ENCODE measurements at regions not wholly inside any gene's neighbourhood (a gene's known extent, or its start where the extent isn't known, plus 50 kb on each side); places are given as distances from the start of the nearest gene placed in this dataset.
"Not testable (repeated sequence)": the region's sequence is repeated elsewhere in the genome, so short reads cannot be mapped to it uniquely, and the experiment has no call there.

DNA sequence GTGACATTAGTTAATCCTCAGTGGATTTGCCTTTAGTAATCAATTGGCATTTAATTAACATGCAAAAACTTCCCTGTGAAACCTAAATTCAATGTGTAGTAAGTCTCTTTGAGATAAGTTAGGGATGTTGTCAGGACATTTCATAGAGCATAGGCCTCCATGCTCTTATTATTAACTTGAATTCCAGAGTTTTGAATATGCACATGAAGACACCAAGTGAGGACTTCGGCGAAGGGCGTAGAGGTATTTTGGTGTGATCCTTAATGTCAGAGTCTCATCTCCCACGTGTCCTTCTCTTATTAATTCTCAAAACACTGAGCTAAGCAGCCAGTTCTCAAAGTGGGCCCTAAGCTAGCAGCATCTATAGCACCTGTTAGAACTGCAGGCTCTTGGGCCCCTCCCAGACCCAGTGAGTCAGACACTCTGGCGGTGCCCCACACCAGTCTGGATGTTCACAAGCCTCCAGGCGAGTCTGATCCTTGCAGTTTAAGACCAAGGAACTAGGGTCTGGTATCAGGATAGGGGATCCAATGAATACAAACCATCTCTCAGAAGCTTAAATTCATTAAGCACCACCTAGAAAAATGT is 292.1 kb downstream of the QKI start:
- no peak for DNase-seq

DNA sequence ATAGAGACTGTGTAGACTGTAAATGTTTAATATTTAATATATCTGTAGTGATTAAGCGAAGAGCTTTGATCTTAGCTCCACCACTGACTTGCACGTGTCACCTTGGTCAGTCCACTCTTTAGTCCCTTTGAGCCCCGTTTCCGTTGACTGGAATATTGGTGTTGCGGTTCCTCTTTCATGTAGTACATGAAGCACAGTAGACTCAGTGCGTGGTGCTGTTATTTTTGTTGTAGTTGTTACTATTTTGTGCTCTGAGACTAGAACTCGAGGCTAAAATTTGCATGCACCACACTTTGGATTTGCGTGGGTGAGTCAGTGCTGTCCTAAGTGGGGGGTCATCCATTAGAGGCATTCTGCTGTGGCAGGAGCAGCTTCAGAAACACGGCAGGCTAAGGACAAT is 291.4 kb downstream of the QKI start:
- no peak for DNase-seq

DNA sequence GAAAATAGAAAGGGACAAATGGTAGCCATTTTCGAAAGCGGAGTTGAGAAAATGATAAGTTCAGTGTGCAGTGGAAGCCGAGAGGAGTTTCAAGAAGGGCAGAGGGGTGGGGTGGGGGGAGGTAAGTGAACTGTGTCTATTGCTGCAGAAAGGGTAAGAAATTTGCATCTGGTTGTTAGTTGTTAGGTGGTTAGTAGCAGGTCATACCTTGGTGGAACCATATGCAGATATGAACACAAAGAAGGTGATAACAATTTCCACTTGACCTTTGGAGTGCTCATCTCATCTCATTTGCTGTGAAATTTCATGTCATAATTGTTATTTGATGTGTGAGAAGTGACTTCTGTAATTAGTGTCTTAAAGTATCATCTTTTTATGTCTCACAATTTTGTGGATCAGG is 288.2 kb downstream of the QKI start:
- no peak for DNase-seq

DNA sequence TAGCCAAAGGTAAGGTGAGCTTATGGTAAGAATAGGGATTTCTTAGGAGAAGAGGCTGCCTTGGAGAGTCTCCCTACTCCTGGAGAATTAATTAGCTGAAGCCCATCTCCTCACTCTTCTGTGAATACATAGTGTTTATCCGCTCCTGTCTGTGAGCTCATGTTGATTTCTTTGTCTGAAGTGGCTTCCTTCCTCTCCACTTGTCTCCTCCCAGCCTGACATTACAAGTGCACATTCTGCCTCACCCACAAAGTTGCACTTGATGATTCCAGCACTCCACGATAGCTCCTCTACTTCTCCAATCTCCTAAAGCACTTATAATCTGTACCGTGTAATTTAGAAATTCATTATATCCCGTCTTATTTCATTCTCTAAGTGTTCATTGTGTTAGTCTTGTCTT is 287.2 kb downstream of the QKI start:
- no peak for DNase-seq

DNA sequence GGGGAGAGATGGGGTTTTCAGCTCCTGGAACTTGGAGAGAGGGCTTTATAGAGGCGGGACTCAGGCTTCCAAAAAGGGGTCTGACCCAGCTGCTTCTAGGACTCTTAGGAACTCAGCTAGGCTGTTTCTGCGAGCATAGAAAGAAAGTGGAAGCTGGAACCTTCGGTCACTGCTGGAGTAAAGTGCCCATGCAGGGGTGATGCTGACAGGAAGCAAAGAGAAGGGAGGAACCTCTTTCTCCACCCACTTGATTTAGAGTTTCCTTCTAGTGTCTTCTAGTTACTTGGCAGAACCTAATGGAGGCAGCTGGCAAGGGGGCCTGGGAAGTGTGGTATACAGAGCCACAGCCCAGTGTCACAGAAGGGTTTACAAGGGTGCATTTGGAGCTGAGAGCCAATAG is 283.6 kb downstream of the QKI start:
- no peak for DNase-seq

DNA sequence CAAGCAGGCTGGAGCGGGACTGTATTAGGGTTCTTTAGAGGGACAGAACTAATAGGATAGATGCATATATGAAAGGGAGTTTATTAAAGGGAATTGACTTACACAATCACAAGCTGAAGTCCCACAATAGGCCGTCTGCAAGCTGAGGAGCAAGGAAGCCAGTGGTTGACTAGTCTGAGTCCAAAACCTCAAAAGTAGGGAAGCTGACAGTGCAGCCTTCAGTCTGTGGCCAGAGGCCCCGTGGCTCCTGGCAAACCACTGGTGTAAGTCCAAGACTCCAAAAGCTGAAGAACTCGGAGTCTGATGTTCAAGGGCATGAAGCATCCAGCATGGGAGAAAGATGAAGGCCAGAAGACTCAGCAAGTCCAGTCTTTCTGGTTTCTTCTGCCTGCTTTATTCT is 281.8 kb downstream of the QKI start:
- DNase-seq, result not testable (repeated sequence)

DNA sequence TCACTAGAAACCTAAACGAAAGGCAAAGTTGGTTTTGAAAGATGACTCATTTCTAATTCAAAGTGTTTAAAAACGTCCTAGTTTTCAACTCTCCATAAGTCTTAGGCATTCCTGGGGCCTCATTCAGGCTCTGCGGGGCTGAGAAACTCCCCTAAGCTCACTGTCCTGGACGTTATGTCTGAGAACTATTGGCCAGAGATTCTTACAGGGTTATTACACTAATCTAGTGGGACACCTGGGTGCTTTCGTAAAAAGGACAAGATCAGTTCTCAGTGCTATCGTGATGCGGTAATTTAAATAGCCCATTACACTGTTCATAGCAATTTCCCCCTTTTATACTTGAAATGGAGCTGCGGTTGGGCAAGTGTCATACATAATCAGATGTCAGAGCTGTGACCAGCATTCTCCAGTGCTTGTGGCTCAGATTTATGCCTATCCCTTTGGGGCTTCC is 280.9 kb downstream of the QKI start:
- no peak for DNase-seq

DNA sequence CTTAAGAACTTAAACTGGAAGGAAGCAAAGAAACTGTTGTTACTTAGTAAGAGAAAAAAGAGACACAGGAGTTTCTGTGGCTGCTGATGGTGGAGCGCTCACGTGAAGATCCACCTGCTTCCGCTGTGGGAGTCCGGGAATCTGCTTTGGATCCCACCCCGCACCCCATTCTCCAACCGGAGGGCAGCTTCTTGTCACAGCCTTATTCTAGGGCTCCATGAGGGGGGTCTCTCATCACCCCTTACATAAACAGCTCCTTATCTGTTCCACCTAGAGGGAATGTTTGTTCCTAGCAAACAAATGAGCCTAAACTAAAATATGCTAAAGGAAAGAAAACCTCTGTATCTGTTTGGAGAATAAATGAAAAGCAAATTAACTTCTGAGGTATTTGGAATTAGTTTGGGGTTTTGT is 280.5 kb downstream of the QKI start:
- no peak for DNase-seq

DNA sequence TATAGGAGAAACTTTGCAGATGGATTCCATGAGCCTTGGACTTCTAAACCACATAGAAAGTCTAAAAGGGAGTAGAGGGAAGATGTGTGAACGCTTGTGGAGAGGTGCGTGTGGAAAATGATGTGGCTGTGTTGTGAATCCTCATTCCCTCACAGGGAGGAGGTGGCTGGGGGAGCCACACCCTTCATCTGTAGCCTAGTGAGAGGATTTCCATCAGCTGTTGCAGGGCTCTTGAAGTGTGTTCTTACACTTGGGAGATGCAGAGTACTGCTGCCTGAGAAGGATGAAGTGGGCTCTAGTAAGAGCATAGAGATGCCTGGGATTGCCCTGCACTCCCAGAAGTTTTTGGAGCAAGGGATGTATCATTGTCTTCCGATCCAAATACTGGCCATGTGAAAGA is 279.6 kb downstream of the QKI start:
- DNase-seq, result no peak

DNA sequence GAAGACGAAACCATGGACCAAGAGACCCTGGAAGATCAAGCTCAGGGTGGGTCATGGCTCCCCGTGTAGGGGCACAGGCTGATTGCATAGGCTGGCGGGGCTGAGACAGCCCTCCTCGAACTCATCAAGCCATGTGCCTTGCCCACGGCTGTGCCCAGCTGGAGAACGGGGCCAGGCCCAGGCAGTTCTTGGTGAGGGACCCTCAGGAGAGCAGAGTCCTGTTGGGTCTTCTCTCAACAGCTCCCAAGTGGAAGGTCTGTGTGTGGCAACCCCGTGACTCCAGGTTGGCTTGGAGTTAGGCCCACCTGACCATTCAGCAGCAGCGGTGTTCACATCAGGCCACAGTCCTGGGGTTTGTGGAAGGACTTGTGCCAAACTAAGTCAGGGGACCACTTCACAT is 276.5 kb downstream of the QKI start:
- DNase-seq, result no peak

DNA sequence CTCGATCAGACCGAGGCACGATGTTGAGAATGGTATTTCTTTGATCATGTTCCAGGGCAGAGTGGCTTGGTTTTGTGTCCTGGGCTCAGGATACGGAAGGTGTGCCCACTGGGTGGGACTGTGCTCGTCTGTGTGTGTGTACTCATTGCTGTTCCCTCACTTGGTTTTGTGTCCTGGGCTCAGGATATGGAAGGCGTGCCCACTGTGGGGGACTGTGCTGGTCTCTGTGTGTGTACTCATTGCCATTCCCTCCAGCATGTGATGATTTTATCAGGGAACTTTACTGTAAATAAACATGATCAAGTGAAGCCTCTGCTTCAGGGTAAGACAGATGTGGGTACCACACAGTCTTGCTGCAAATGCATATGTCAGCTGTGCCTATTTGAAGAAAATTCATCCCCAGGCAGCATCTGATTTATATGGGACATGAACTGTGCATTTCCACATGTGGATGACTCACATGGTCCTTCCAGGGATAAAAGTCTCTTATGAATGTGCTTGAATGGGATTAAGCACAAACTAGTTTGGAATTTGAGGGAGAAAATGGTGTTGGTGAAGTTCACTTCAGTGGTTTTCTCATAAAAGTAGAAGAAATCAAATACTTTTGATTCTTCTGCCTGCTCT is 274.3 kb downstream of the QKI start:
- no peak for DNase-seq

DNA sequence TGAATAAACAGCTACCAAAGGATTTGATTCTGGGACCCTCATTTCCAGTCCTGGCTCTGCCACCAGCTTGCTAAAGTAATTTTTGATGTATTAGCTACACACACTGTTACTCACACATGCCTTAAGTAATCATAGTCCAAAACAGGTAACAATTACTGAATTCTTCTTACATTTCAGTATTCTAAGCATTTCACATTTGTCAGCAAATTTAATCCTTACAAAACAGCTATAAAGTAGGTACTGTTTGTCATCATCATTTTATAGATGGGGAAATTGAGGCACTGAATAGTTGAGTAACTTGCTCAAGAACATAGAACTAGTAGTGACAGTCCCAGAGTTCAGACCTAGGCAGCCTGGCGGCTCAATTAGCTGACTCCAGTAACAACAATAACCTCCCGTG is 272.6 kb downstream of the QKI start:
- no peak for DNase-seq

DNA sequence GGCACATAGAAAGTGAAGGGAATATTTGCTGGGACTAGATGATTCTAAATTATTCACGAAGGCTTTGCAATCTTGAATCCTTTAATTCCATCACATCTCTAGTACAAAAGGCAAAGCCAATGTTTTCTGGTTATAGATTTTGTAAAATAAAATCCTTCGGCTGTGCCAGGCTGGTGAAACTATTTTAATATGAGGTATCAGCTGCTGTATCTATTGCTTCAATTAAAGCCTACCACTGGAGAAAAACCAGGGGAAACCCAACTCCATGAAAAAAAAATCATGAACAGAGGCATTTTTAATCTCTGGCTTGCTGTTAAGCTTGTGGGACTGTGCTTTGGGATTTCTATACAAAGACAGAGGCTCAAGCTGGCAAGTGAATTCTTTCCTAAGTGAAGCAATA is 271.8 kb downstream of the QKI start:
- DNase-seq, result no peak

DNA sequence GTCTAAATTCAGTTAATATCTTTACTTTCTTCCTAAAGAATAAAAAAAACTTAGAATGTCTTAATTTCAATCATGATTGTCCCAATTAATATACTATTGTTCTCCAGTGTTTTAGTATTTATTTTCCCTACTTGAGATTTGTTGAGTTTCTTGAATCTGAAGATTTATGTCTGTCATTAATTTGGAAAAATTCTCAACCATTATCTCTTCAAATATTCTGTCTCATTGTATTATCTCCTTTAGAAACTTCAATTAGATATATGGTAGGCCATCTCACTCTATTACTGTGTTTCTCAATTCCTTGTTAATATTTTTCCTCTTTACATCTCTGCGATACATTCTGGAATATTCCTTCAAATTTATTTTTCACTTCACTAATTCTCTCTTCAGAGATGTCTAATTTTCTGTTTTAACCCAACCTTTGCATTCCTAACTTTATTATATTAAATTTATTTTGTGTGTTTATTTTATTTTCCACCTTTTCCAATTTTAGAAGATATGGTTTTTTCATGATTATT is 268.6 kb downstream of the QKI start:
- no peak for DNase-seq

DNA sequence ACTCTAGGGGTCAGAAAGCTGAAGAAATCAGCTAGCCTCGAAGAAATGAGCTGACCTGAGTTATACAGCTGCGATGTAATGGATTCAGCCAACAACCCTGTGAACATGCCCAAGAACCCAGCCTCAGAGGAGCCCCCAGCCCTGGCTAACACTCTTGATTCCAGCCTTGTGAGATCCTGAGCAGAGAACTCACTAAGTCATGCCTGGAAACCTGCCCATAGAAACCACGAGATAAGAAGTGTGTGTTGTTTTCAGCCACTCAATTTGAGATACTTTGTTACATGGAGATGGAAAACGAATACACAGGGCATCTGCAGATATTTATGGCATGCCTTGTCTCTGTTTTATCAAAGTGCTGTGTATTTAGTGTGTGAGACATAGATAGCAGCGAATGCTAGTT is 265.2 kb downstream of the QKI start:
- no peak for DNase-seq

DNA sequence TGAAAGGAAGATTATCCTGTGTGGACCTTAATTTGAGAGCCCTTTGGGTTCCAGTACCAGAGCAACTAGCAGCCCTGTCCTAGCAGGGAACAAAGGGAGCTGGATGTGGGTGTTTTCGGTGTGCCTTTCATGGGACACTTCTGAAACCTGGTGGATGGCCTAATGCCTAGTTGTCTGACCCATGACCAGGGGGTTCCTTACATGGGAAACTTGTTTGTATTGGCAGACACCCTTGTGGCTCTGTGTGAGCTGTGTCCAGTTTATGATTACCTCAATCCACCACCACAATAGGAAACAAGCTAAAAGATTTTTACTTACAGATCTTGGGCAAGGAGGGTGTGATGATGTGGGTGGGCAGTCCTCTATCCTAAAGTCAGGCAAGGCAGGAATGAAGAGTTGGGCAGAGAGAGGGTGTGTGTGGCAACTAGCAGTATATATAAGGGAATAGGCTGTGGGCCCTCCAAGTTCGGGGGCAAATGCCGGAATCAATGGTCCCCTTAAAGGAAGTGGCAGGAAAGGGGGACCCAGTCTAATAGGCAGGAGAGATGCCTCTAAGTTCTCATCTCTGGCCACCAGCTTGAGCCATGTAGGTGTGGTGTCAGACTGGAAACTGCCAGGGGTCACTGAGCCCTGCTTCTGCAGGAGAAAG is 264.6 kb downstream of the QKI start:
- DNase-seq, result no peak

DNA sequence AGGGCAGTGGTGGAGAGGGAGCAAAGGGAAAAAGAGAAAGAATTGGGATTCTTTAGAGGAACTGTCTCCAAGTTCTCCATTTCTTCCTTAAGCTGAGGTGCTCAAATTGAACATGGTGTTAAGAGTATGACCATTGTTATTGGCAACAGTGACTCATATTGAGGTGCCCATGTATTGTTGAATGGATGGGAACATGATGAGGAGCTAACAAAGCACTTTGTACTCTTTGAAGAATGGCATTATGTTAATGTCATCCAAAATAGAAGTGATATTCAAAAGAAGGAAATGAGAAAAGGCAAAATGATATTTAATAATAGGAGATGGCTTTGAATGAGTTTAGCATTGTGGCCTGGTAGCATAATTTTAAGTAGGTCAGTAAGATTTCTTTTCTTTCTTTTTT is 261.1 kb downstream of the QKI start:
- no peak for DNase-seq

DNA sequence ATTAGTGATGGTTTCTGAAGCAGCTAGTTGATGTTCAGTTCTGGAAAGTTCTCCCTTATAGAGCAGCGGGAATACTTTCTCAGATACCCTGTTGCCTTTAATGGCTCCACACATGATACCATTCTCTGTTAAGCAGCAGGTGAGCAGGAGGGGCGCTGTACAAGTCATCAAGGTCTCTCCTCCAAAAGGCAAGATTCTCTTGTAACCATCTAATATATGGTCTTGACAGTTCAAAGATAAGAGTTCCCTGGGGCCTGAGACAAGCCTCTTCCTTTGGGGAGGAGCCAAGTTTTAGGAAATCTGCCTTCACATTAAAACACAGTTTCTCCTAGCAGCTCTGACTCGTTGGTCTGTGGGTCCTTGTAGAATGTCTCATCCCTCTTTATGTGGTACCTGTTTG is 258.2 kb downstream of the QKI start:
- DNase-seq, result no peak

DNA sequence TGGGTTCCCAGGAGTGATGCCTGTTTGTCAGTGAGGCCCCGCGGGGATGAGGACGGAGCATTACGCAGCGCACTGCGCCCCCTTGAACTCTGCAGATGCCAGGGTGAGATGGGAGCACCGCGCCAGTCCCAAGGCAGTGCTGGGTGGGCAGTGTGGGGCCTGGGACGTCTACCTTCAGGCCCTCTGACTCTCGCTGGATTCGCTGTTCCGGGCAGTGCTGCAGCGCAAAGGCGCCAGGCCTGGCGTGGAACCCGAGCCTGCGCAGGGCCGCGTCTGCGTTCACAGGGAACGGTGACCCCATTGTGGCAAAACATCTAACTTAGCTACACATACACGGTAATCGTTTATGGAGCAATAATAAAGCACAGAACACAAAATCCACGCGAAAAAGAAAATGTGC is 257.3 kb downstream of the QKI start:
- DNase-seq, result no peak

DNA sequence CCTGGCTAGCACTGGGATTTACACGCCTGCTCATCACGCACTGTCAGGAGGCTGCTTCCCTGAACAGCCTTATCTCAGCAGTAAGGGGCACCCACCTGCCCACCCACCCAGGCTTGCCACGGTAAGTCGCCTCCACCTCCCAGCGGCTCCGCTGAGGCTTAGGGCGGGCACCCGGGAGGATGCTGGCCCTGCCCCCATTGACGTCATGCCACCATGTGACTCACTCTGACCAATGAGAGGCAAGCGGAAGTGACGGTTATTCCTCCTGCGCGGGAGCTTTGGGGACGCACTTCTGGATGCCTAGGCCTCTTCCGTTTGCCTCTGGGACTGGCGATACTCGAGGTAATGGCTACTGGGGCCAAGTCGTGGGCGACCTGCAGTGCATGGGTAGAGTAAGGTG is 256.8 kb downstream of the QKI start:
- no peak for DNase-seq

DNA sequence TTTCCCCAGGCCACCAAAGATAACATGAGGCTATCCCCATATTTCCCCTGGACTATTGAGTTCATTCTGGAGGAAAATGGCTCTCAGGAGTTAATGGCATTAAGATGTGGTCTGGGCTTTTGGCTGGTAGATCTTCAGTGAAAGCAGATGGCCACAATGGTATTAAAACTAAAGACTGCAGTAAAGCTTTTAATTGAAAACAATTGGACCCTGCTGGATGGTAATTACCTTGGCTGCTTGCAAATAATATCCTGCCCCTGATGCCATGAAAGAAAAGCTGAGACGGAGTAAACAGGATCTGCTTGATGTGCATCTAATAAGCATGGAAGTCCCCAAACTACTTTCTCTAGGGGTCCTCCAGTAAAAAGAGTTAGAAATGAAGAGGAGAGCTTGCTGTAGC is 255.8 kb downstream of the QKI start:
- DNase-seq, result no peak

DNA sequence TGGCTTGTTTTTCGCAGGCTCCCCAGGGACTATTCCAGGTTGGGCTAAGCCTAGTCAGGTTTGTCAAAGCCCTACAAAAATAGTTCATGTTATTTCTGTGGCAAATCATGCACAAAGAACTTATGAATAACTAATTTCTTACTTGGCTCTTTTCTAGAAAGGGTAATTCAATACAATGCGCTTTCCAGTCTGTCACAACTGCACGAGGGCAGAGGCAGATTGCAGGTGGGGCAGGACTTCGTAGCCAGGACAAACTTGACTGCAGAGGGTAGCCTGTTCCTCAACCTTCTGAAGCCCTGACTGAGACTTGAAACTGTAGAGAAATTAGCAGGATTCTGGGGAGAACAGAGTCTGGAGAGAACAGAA is 253.5 kb downstream of the QKI start:
- DNase-seq, result no peak

DNA sequence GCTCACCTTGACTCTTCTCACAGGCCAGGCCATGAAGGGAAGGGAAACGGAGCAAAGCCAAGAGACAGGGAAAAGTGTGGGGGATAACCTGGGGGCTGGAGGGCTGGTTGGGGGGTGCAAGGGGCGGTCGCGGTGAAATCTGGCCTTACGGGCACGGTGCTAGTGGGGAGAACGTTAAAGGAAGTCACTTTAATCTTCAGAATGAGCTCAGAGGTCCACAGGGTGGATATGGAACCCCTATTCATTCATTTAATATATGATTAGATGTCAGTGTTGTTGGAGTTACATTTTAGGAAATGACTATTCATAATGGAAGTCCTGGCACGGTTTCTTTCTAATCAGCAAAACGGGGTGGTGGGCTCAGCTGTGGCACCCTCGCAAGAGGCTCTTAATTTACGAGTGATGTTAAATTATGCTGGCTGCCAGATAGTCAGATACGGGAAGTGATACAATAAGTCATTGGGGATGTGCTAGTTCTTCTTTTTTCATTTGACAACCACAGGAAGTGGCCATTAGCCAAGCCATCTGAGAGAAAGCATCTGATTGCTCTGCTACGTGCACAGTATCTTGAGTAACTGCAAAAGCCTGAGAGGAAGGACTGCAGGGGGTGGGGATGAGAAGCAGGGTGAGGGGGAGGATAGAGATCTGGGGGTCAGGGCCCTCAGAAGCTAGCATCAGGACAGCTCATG is 253.0 kb downstream of the QKI start:
- no peak for DNase-seq

DNA sequence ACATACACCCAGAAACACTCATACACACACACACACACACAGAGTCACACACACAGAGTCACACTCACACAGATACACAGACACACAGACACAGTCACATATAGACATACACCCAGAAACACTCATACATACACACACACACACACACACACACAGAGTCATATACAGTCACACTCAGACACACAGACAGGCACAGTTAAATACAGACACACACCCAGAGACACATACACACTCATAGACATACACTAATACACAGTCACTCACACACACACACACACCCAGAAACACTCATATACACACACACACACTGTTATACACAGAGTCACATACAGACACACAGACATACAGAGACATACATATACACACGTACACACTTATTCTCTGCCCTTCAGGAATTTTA is 250.9 kb downstream of the QKI start:
- no peak for DNase-seq
